Activated CD8-positive, alpha-beta T cell treated with anti-CD3 and anti-CD28 coated beads, Interleukin-2, amount 10 ng/mL, durations not matched to agents 7 days and 5 days (primary cell): ENCODE measurements at regions not wholly inside any gene's neighbourhood (a gene's known extent, or its start where the extent isn't known, plus 50 kb on each side); places are given as distances from the start of the nearest gene placed in this dataset.
"Not testable (repeated sequence)": the region's sequence is repeated elsewhere in the genome, so short reads cannot be mapped to it uniquely, and the experiment has no call there.

Source experiments
- ATAC-seq: fragments of 150-1000 bp; cut with Tn5 transposase; one replicate; pipeline ENCODE4 v1.10.0; 2021; ENCODE audit warnings: moderate library complexity
- CTCF ChIA-PET: fragments of 350-600 bp; sonication (Branson Sonifier 250); formaldehyde crosslinking; loops from one replicate; lab custom pipeline; 2021; ENCODE audit warnings: antibody characterized with exemption; lab: Charles Lee
- POLR2A ChIA-PET: fragments of 350-600 bp; sonication (Branson Sonifier 250); formaldehyde crosslinking; loops from one replicate; lab custom pipeline; 2021; ENCODE audit warnings: antibody characterized with exemption; lab: Charles Lee
- DNase-seq: peaks from one replicate; pipeline ENCODE4 v3.0.0-alpha.2; 2020
- H3K27ac Mint-ChIP-seq: one replicate; pipeline ENCODE4 v1.8.0; 2021; ENCODE audit warnings: mild to moderate bottlenecking, mixed read lengths
- H3K27me3 Mint-ChIP-seq: one replicate; pipeline ENCODE4 v1.8.0; 2021; ENCODE audit warnings: low read depth, mixed read lengths
- H3K36me3 Mint-ChIP-seq: one replicate; pipeline ENCODE4 v1.8.0; 2021; ENCODE audit warnings: low read depth, mixed read lengths
- H3K4me1 Mint-ChIP-seq: one replicate; pipeline ENCODE4 v1.8.0; 2021; ENCODE audit warnings: low read depth, mixed read lengths
- H3K4me3 Mint-ChIP-seq: one replicate; pipeline ENCODE4 v1.8.0; 2021; ENCODE audit warnings: mild to moderate bottlenecking, mixed read lengths
- H3K9me3 Mint-ChIP-seq: one replicate; pipeline ENCODE4 v1.8.0; 2022; ENCODE audit warnings: mixed read lengths; ENCODE audit not compliant: insufficient read depth

GRCh38 chr14:39681782-39682399, 249.7 kb upstream of the FBXO33 start:
- Mint-ChIP-seq H3K4me3 (no peak overlapping the region), H3K27me3 (no peaks in the 10 kb centered on the region), H3K27ac (no peak overlapping the region), H3K4me1 (no peaks in the 10 kb centered on the region), H3K36me3 (no peaks in the 10 kb centered on the region), H3K9me3 (no peaks in the 10 kb centered on the region)
- DNase-seq (no peak), ATAC-seq (no peak)
- ChIA-PET CTCF (no interaction called here), POLR2A (no interaction called here)

GRCh38 chr14:39680777-39681176, 248.5 kb upstream of the FBXO33 start:
- Mint-ChIP-seq H3K9me3 (no peaks in the 10 kb centered on the region), H3K27ac (no peak overlapping the region), H3K4me1 (no peaks in the 10 kb centered on the region), H3K4me3 (no peak overlapping the region), H3K27me3 (no peaks in the 10 kb centered on the region), H3K36me3 (no peaks in the 10 kb centered on the region)
- DNase-seq (no peak), ATAC-seq (no peak)
- POLR2A ChIA-PET, result no interaction called here
- CTCF ChIA-PET, result no interaction called here

GRCh38 chr14:39673734-39674133, 241.5 kb upstream of the FBXO33 start:
- ChIA-PET CTCF (no interaction called here), POLR2A (no interaction called here)
- Mint-ChIP-seq H3K36me3 (no peaks in the 10 kb centered on the region), H3K9me3 (peaks cover 3% of the 10 kb centered on the region), H3K4me1 (peaks cover 3% of the 10 kb centered on the region), H3K27me3 (no peaks in the 10 kb centered on the region), H3K4me3 (no peak overlapping the region), H3K27ac (no peak overlapping the region)
- no peak for DNase-seq
- no peak for ATAC-seq

GRCh38 chr14:39673270-39673711, 241.1 kb upstream of the FBXO33 start:
- H3K36me3 Mint-ChIP-seq, result no peaks in the 10 kb centered on the region
- peaks cover 3% of the 10 kb centered on the region for H3K9me3 Mint-ChIP-seq
- CTCF ChIA-PET, result no interaction called here
- H3K27ac Mint-ChIP-seq, result no peak overlapping the region
- POLR2A ChIA-PET, result no interaction called here
- peaks cover 7% of the 10 kb centered on the region for H3K4me1 Mint-ChIP-seq
- ATAC-seq, result no peak
- DNase-seq, result no peak
- no peaks in the 10 kb centered on the region for H3K27me3 Mint-ChIP-seq
- no peak overlapping the region for H3K4me3 Mint-ChIP-seq

GRCh38 chr14:39668449-39668848, 236.2 kb upstream of the FBXO33 start:
- ChIA-PET POLR2A (no interaction called here), CTCF (no interaction called here)
- Mint-ChIP-seq H3K9me3 (peaks cover 3% of the 10 kb centered on the region), H3K4me1 (peaks cover 9% of the 10 kb centered on the region), H3K4me3 (no peak overlapping the region), H3K36me3 (no peaks in the 10 kb centered on the region), H3K27me3 (no peaks in the 10 kb centered on the region), H3K27ac (no peak overlapping the region)
- no peak for ATAC-seq
- DNase-seq, result no peak

GRCh38 chr14:39666386-39666785, 234.2 kb upstream of the FBXO33 start:
- CTCF ChIA-PET, result no interaction called here
- no peaks in the 10 kb centered on the region for H3K27me3 Mint-ChIP-seq
- POLR2A ChIA-PET, result no interaction called here
- ATAC-seq (no peak), DNase-seq (no peak)
- H3K27ac Mint-ChIP-seq, result no peak overlapping the region
- H3K9me3 Mint-ChIP-seq, result peaks cover 3% of the 10 kb centered on the region
- H3K4me1 Mint-ChIP-seq, result peaks cover 9% of the 10 kb centered on the region
- no peaks in the 10 kb centered on the region for H3K36me3 Mint-ChIP-seq
- no peak overlapping the region for H3K4me3 Mint-ChIP-seq

GRCh38 chr14:39665075-39665475, 232.8 kb upstream of the FBXO33 start:
- ATAC-seq (no peak), DNase-seq (no peak)
- ChIA-PET CTCF (no interaction called here), POLR2A (no interaction called here)
- Mint-ChIP-seq H3K4me1 (peaks cover 9% of the 10 kb centered on the region), H3K9me3 (no peaks in the 10 kb centered on the region), H3K4me3 (no peak overlapping the region), H3K36me3 (no peaks in the 10 kb centered on the region), H3K27ac (no peak overlapping the region), H3K27me3 (no peaks in the 10 kb centered on the region)

- CTCF ChIA-PET, result no interaction called here
- no peak overlapping the region for H3K27ac Mint-ChIP-seq
- H3K27me3 Mint-ChIP-seq, result no peaks in the 10 kb centered on the region
- H3K4me3 Mint-ChIP-seq, result no peak overlapping the region
- POLR2A ChIA-PET, result no interaction called here
- no peak for DNase-seq
- H3K9me3 Mint-ChIP-seq, result no peaks in the 10 kb centered on the region
- no peaks in the 10 kb centered on the region for H3K36me3 Mint-ChIP-seq
- peaks cover 9% of the 10 kb centered on the region for H3K4me1 Mint-ChIP-seq
- no peak for ATAC-seq
Measured at GRCh38 chr14:39664646-39665045, 232.4 kb upstream of the FBXO33 start.

GRCh38 chr14:39641224-39641623, 209.0 kb upstream of the FBXO33 start:
- H3K9me3 Mint-ChIP-seq, result peaks cover 8% of the 10 kb centered on the region
- no peaks in the 10 kb centered on the region for H3K27me3 Mint-ChIP-seq
- CTCF ChIA-PET, result no interaction called here
- no peak for DNase-seq
- POLR2A ChIA-PET, result no interaction called here
- no peak for ATAC-seq
- peak overlapping the region; percentile 31 for H3K4me3 Mint-ChIP-seq
- peak overlapping the region; percentile 49 for H3K27ac Mint-ChIP-seq
- H3K36me3 Mint-ChIP-seq, result no peaks in the 10 kb centered on the region
- peaks cover 6% of the 10 kb centered on the region for H3K4me1 Mint-ChIP-seq

- POLR2A ChIA-PET, H3K4me1 Mint-ChIP-seq, DNase-seq, H3K27me3 Mint-ChIP-seq, CTCF ChIA-PET, ATAC-seq, H3K9me3 Mint-ChIP-seq, H3K36me3 Mint-ChIP-seq, H3K27ac Mint-ChIP-seq, H3K4me3 Mint-ChIP-seq: not testable (repeated sequence)
Measured at GRCh38 chr14:39639009-39639408, 206.8 kb upstream of the FBXO33 start.

GRCh38 chr14:39628087-39628486, 195.9 kb upstream of the FBXO33 start:
- H3K4me1 Mint-ChIP-seq, result no peaks in the 10 kb centered on the region
- no peak overlapping the region for H3K4me3 Mint-ChIP-seq
- ChIA-PET CTCF (no interaction called here), POLR2A (no interaction called here)
- ATAC-seq, result no peak
- H3K36me3 Mint-ChIP-seq, result no peaks in the 10 kb centered on the region
- H3K9me3 Mint-ChIP-seq, result no peaks in the 10 kb centered on the region
- no peaks in the 10 kb centered on the region for H3K27me3 Mint-ChIP-seq
- no peak for DNase-seq
- H3K27ac Mint-ChIP-seq, result no peak overlapping the region

GRCh38 chr14:39626589-39627576, 194.7 kb upstream of the FBXO33 start:
- ChIA-PET CTCF (no interaction called here), POLR2A (no interaction called here)
- H3K4me1 Mint-ChIP-seq, result no peaks in the 10 kb centered on the region
- no peaks in the 10 kb centered on the region for H3K36me3 Mint-ChIP-seq
- no peak overlapping the region for H3K27ac Mint-ChIP-seq
- no peaks in the 10 kb centered on the region for H3K27me3 Mint-ChIP-seq
- H3K4me3 Mint-ChIP-seq, result no peak overlapping the region
- no peak for DNase-seq
- H3K9me3 Mint-ChIP-seq, result no peaks in the 10 kb centered on the region
- ATAC-seq, result no peak
